RWPE2 (cell line): ENCODE measurements at regions not wholly inside any gene's neighbourhood (a gene's known extent, or its start where the extent isn't known, plus 50 kb on each side); places are given as distances from the start of the nearest gene placed in this dataset.

Source experiments
- ATAC-seq: fragments of 200-7000 bp; cut with Tn5 transposase; 3 replicates; pipeline ENCODE4 v1.9.1; 2021; ENCODE audit warnings: low read depth
- DNase-seq: peaks from one replicate; pipeline ENCODE4 v3.0.0-alpha.2; 2020; ENCODE audit warnings: low spot score
- H3K27ac ChIP-seq: fragments of 450-650 bp; 2 replicates; pipeline ENCODE4 v1.5.1; 2017; ENCODE audit warnings: mild to moderate bottlenecking; ENCODE audit not compliant: poor library complexity, severe bottlenecking
- H3K27me3 ChIP-seq: fragments of 250-450 bp; sonication (Bioruptor Pico); 2 replicates; pipeline ENCODE4 v1.5.1; 2021; ENCODE audit warnings: mild to moderate bottlenecking, moderate library complexity; ENCODE audit not compliant: insufficient read depth, poor library complexity, severe bottlenecking
- H3K36me3 ChIP-seq: fragments of 250-450 bp; sonication (Bioruptor Pico); 2 replicates; pipeline ENCODE4 v1.5.1; 2020; ENCODE audit warnings: low read depth, mild to moderate bottlenecking, moderate library complexity
- H3K4me1 ChIP-seq: fragments of 250-450 bp; sonication (Bioruptor Pico); 2 replicates; pipeline ENCODE4 v1.5.1; 2021; ENCODE audit warnings: mild to moderate bottlenecking, moderate library complexity; ENCODE audit not compliant: insufficient read depth, poor library complexity, severe bottlenecking
- H3K4me3 ChIP-seq: fragments of 250-450 bp; sonication (Bioruptor Pico); 2 replicates; pipeline ENCODE4 v1.5.1; 2021; ENCODE audit warnings: mild to moderate bottlenecking, moderate library complexity; ENCODE audit not compliant: severe bottlenecking
- H3K9me3 ChIP-seq: fragments of 250-450 bp; sonication (Bioruptor Pico); 2 replicates; pipeline ENCODE4 v1.5.1; 2021; ENCODE audit warnings: mild to moderate bottlenecking, moderate library complexity; ENCODE audit not compliant: severe bottlenecking
- TF ChIP-seq, protein P1 (sequence below): fragments of 450-650 bp; IDR thresholded peaks from one replicate; pipeline ENCODE4 v1.5.1; 2017; ENCODE audit warnings: mild to moderate bottlenecking, moderate library complexity; ENCODE audit not compliant: poor library complexity, severe bottlenecking

DNA sequence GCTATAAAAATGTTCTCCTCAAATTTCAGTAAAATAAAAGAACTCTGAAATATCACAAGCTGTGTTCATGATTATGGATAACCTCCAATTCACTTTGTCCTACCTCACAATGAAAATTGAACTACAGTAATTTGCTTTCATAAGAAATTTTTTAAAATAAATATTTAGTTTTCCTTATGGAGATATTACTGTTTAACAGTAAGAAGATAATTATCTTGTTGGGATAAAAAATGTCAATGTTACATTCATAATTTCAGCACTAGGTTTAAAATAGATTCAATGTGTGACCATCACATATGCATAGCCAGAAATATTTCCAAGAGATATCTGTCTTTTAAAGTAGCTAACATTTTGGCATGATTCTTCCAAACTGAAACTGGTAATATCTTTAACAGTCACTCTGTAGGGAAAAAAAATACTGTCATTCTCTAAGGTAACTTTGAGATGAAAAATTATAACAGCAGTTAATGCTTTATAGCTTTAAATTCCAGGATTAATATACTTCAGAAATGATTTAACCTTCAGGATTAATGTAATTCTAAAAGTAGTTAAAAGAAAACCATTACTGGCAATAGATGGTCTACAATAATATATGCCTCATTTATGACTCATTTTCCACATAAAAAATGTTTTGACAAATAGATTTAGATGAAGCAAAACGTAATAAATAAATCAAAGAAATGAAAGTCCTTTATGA is 91.3 kb downstream of the SPRY2 start:
- H3K27me3 ChIP-seq: no peaks in the 10 kb centered on the region
- no peak for DNase-seq
- H3K27ac ChIP-seq: no peak overlapping the region
- no peaks in the 10 kb centered on the region for H3K4me1 ChIP-seq
- TF ChIP-seq, protein P1, sequence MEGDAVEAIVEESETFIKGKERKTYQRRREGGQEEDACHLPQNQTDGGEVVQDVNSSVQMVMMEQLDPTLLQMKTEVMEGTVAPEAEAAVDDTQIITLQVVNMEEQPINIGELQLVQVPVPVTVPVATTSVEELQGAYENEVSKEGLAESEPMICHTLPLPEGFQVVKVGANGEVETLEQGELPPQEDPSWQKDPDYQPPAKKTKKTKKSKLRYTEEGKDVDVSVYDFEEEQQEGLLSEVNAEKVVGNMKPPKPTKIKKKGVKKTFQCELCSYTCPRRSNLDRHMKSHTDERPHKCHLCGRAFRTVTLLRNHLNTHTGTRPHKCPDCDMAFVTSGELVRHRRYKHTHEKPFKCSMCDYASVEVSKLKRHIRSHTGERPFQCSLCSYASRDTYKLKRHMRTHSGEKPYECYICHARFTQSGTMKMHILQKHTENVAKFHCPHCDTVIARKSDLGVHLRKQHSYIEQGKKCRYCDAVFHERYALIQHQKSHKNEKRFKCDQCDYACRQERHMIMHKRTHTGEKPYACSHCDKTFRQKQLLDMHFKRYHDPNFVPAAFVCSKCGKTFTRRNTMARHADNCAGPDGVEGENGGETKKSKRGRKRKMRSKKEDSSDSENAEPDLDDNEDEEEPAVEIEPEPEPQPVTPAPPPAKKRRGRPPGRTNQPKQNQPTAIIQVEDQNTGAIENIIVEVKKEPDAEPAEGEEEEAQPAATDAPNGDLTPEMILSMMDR: no peak
- no peaks in the 10 kb centered on the region for H3K9me3 ChIP-seq
- H3K4me3 ChIP-seq: no peak overlapping the region
- no peak for ATAC-seq
- no peaks in the 10 kb centered on the region for H3K36me3 ChIP-seq

DNA sequence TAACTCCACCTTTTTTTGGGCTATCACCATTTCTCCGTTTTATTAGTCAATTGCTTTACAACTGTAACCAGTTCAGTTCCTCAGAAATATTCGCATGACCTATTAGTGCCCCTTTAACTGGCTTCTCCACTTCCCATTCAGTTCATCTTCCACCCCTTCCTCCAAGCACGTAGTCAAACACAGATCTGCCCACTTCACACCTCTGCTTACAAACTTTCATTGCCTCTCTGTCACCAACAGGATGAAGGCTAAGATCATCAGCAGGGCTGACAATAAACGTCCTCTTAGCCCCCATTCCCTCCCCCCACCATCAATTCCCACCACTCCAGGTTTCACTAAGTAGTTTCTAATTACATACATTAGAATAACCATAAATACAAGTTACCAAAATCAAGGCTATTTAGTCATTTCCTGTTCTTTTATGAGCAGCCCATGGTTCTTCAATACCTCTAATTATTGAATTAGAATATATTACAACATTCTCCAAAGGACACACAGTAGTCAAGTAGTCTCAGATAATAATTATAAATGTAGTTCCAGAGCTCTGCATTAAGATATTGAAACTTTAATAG is 95.7 kb downstream of the SPRY2 start:
- ATAC-seq (no peak), DNase-seq (no peak)
- Histone ChIP-seq H3K27me3 (no peaks in the 10 kb centered on the region), H3K4me1 (no peaks in the 10 kb centered on the region), H3K27ac (no peak overlapping the region), H3K36me3 (no peaks in the 10 kb centered on the region), H3K4me3 (no peak overlapping the region), H3K9me3 (no peaks in the 10 kb centered on the region)
- TF ChIP-seq, protein P1: no peak

DNA sequence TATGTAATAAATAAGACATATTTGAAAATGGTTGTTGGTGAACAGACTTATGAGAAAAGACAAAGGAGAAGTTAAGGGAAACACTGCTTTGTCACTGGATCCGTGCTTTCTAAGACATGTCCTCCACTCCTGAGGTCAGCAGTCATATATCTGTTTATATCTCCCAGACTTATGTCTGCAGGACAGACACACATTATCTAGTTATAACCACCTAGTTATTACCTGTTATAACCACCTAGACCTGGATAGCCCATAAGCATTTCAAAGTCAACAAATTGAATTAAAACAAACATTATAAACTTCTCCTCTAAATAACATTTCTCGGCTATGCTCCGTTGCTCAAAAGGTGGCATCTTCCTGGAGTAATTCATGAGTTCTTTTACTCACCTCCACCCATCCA is 96.4 kb downstream of the SPRY2 start:
- ATAC-seq: no peak
- Histone ChIP-seq H3K9me3 (no peaks in the 10 kb centered on the region), H3K4me1 (no peaks in the 10 kb centered on the region), H3K4me3 (no peak overlapping the region), H3K27ac (no peak overlapping the region), H3K36me3 (no peaks in the 10 kb centered on the region), H3K27me3 (no peaks in the 10 kb centered on the region)
- no peak for DNase-seq
- TF ChIP-seq, protein P1: no peak

DNA sequence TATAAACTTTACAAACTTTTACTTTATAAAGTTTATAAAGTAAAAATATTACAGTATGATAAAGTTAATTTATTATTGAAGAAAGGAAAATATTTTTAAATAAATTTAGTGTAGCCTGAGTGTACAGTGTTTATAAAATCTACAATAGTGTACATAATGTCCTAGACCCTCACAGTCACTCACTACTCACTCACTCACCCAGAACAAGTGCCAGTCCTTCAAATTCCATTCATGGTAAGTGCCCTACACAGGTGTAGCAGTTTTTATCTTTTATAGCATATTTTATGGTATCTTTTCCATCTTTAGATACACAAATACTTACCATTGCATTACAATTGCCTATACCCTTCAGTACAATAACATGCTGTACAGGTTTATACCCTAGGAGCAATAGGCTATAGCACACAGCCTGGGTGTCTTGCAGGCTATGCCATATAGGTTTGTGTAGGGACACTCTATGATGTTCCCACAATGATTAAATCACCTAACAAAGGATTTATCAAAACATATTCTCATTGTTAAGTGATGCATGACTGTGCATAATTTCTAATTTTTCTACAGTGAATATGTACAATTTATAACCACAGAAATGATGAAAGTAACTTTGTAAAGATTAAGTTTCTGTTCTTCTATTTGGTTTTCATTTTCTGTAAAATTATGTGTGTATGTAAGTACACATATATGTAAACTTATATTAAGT is 98.0 kb downstream of the SPRY2 start:
- H3K27ac ChIP-seq: no peak overlapping the region
- H3K4me1 ChIP-seq: no peaks in the 10 kb centered on the region

More for the DNA sequence above, 98.0 kb downstream of the SPRY2 start:
- Histone ChIP-seq H3K9me3 (no peaks in the 10 kb centered on the region), H3K27me3 (no peaks in the 10 kb centered on the region), H3K4me3 (no peak overlapping the region), H3K36me3 (no peaks in the 10 kb centered on the region)
- DNase-seq (no peak), ATAC-seq (no peak)
- TF ChIP-seq, protein P1: no peak
